GM18909 (cell line): ENCODE measurements at regions not wholly inside any gene's neighbourhood (a gene's known extent, or its start where the extent isn't known, plus 50 kb on each side); places are given as distances from the start of the nearest gene placed in this dataset.
"Not testable (repeated sequence)": the region's sequence is repeated elsewhere in the genome, so short reads cannot be mapped to it uniquely, and the experiment has no call there.

Experiments
- ATAC-seq: cut with Tn5 transposase; IDR thresholded peaks from one replicate; pipeline ENCODE4 v1.9.1; 2021; ENCODE audit warnings: mild to moderate bottlenecking; ENCODE audit not compliant: unreplicated experiment, poor library complexity

- not testable (repeated sequence) for ATAC-seq
These were observed 193.0 kb downstream of the BCL2L11 start for GRCh38 chr2:111313711-111314110.

DNA sequence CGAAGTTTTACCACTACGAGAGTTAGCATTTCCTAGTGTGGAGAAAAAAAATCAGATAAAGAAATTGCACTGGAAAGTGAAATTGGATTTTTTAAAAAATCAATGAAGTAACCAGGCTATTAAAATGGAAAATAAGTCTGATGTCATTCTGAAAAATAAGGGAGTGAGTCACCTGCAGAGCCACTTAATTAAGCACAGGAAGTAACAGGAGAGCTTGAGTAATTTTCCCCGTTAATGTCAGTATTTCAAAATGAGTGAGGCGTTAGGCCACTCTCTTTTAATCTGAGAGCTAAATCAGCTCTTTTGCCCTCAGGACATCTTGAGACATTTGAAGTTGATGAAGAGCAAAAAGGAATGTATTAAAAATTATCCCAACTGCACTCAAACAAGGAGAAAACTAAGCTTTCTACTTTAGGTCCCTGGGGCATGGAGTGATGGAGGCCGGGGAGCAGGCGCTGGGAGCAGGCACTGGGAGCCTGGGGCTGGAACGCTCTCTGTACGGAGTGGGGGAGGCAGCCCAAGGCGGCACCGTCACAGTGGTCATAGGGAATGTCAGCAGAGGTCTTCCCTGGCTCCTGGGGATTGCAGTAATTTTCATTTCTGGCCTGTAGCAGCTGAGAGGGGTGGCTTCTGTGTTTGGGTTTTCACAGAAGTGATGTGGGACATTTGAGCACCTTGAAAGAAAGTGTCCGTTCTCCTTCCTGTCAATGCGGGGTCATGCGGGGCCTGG, 194.6 kb downstream of the BCL2L11 start:
- not testable (repeated sequence) for ATAC-seq

GRCh38 chr2:111316221-111316741, 195.6 kb downstream of the BCL2L11 start:
- not testable (repeated sequence) for ATAC-seq

DNA sequence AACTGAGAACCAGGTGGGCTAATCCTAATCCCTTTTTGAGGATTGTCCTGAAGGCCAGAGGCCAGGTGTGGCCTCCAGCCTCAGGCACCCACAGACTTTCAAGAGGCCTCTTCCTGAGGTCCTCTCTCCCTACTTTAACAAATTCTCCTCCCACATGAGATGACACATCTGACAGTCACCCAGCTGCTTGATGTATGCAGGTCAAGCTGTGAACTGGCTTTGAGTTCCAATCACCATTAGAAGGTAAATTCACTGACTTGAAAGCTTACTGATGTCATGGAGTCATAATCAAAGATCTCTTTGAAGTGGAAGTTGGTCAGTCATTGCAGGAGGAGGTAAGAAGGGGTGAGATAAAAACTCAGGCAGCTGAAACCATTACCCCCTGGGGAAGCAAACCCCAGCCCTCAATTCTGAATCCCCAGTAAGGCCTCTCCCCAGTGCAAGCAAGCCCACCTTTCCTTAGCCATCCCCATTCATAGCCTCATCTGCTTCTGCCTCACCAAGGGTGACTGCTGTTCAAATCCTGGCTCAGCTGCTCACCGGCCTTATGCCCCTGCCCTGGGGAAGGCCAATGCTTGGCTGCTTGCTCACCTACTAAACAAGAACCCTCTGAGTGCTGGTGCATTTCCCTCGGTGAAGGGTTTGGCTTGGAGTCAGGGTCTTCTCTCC, 196.3 kb downstream of the BCL2L11 start:
- ATAC-seq: not testable (repeated sequence)

DNA sequence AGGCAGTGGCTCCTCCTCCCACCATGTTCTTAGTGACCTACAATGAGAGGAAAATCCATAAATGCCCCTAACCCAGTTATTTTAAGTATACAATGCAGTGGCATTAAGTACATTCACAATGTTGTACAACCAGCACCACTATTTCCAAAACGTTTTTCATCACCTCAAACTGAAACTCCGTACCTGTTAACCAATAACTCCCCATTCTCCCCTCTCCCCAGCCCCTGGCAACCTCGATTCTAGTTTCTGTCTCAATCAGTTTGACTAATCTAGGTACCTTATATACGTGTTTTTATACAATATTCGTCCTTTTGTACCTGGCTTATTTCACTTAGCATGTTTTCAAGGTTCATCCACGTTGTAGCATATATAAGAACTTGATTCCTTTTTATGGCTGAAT, 198.8 kb downstream of the BCL2L11 start:
- ATAC-seq: peak; percentile 71

DNA sequence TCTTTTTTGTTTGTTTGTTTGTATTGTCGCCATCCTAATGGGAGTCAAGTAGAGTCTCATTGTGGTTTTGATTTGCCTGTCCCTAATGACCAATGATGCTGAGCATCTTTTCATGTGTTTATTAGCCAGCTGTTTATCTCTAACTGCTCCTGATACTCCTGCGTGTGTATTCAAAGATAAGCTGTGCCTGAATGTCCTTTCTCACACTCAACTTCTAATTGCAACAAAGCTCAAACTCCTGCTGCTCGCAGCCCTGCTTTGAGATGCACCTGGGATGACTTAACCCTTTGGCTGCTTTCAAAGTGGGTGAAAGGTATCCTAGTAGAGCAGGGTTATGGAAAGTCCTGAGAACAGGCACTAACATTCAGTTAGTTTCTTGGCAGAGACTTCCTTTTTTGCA, 199.6 kb downstream of the BCL2L11 start:
- not testable (repeated sequence) for ATAC-seq

GRCh38 chr2:111320965-111321364, 200.3 kb downstream of the BCL2L11 start:
- not testable (repeated sequence) for ATAC-seq

- ATAC-seq: not testable (repeated sequence)
These were observed 202.7 kb downstream of the BCL2L11 start for GRCh38 chr2:111323384-111323783.

DNA sequence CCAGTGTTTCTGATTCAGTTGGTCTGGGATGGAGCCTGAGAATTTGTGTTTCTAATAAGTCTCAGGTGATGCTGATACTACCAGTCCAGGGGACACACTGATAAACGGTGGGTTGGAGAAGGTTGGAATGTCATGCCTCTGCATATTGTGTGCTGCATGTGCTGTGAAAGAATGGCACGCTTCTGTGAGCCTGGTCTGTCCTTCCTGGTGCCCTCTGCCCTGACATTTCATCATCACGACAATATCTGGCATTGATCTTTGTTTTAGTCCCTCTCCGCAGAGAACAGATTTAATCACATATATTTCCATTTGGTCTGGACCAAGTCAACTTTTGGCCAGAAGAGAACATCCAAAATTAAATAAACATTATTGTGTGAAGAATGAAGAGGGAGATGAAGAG, 207.0 kb downstream of the BCL2L11 start:
- not testable (repeated sequence) for ATAC-seq

GRCh38 chr2:111329309-111329708, 208.6 kb downstream of the BCL2L11 start:
- ATAC-seq: not testable (repeated sequence)

DNA sequence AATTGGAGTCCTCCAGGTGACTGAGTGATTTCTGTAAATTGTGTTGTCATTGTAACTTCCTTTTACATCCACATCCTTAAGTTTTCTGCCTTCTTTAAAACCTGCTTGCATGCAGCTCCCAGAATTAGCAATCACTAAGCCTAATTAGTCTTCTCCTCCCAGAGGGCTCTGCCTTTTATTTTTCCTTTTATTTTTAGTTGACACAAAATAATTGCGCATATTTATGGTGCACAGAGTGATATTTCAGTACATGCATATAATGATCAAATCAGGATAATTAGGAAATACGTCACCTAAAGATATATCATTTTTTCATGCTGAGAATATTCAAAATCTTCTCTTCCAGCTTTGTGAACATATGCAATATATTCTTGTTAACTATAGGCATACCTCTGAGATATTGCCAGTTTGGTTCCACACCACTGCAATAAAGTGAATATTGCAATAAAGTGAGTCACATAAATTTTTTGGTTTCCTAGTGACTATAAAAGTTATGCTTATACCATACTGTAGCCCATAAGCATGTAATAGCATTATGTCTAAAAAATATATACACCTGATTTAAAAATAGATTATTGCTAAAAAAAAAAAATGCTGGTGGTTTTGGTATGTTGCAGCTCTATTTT, 210.5 kb downstream of the BCL2L11 start:
- not testable (repeated sequence) for ATAC-seq

- ATAC-seq: not testable (repeated sequence)
These were observed 214.7 kb downstream of the BCL2L11 start for GRCh38 chr2:111335220-111335907.

- ATAC-seq: not testable (repeated sequence)
These were observed 217.8 kb downstream of the BCL2L11 start for GRCh38 chr2:111338474-111338873.

GRCh38 chr2:111339476-111339875, 218.8 kb downstream of the BCL2L11 start:
- ATAC-seq: not testable (repeated sequence)

GRCh38 chr2:111344590-111344989, 223.9 kb downstream of the BCL2L11 start:
- ATAC-seq: not testable (repeated sequence)

DNA sequence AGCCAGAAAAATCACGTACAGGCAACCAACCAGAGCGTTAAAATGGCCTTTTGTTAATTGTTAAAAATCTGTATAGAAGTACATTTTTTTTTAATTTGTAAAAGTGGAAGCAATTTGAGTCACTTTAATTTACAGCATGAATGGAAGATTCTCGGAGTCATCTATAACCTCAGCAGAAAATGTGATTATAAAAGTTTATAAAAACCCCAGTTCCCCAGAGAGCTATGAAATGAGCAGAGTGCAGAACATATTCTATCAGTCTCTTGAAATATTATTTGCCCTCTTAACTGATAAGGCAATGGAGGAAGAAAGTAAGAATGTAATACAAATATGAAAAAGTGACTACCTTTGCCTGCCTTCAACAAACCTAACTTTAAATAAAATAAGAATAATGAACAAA, 224.7 kb downstream of the BCL2L11 start:
- ATAC-seq: not testable (repeated sequence)

- ATAC-seq: not testable (repeated sequence)
These were observed 225.6 kb downstream of the BCL2L11 start for GRCh38 chr2:111346018-111346930.

GRCh38 chr2:111347695-111348094, 227.0 kb downstream of the BCL2L11 start:
- not testable (repeated sequence) for ATAC-seq

GRCh38 chr2:111348316-111348715, 227.6 kb downstream of the BCL2L11 start:
- ATAC-seq: not testable (repeated sequence)
